Keratinocyte (primary cell): ENCODE measurements at regions not wholly inside any gene's neighbourhood (a gene's known extent, or its start where the extent isn't known, plus 50 kb on each side); places are given as distances from the start of the nearest gene placed in this dataset.
A peak's percentile ranks its signal among the peaks of the same experiment; 100 is the strongest.

Experiments used
- CTCF ChIP-seq, 3 experiments: IDR thresholded peaks in 1 of 3; conservative IDR thresholded peaks in 1 of 3; optimal IDR thresholded peaks in 1 of 3; 2 replicates in 2 of 3; 3 replicates in 1 of 3; pipeline versions ENCODE3 to v1.5.1; 2011; ENCODE audit warnings: low read length in 3 of 3, mild to moderate bottlenecking in 3 of 3, moderate library complexity in 2 of 3, control low read depth in 1 of 3, inconsistent platforms in 1 of 3; ENCODE audit not compliant: insufficient read depth in 2 of 3; ENCODE audit errors: extremely low read depth in 1 of 3
- EZH2 ChIP-seq: IDR thresholded peaks from one replicate; pipeline ENCODE4 v1.6.1; 2012; ENCODE audit warnings: inconsistent platforms, mild to moderate bottlenecking, low read length, moderate library complexity

GRCh38 chr21:16454399-16454798 lies 724.6 kb downstream of the USP25 start:
- peak in 1 of 3 experiments; percentile 22 for TF ChIP-seq CTCF (optimal IDR thresholded peaks at IDR 0.05 in 1 of 3, IDR thresholded peaks at IDR 0.05 in 1 of 3, conservative IDR thresholded peaks at IDR 0.05 in 1 of 3; ENCODE audit: extremely low read depth in 1 of 3, insufficient read depth in 2 of 3, low read length in 3 of 3)
- TF ChIP-seq EZH2 = no peak
